Jurkat, Clone E6-1 (cell line): ENCODE measurements at regions not wholly inside any gene's neighbourhood (a gene's known extent, or its start where the extent isn't known, plus 50 kb on each side); places are given as distances from the start of the nearest gene placed in this dataset.

Experiments
- DNase-seq: peaks from one replicate; pipeline ENCODE4 v3.0.0-alpha.2; 2011; ENCODE audit warnings: low read depth, low spot score
- H3K4me3 ChIP-seq: 2 replicates; pipeline ENCODE4 v1.5.1; 2011; ENCODE audit warnings: mild to moderate bottlenecking, low read length, control low read depth, moderate library complexity

DNA sequence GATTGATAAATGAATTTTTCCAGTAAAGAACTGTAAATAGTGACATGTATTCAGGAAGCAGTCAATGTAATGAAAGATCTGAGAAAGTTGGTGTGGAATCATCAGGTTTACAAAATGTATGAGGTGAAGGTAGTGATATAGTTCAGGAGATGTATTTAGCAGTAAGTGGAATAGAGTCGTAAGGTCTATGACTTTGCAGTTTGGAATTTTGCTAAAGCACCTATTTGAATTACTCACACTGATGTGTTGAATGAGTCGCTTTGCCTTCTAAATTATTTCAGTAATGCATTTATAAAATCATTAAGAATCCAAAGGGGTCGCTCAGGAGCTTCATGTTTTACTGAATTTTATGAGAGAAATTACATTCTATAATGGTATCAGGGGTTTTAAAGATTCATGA lies 713.7 kb downstream of the DSC3 start:
- H3K4me3 ChIP-seq = no peak overlapping the region
- no peak for DNase-seq

DNA sequence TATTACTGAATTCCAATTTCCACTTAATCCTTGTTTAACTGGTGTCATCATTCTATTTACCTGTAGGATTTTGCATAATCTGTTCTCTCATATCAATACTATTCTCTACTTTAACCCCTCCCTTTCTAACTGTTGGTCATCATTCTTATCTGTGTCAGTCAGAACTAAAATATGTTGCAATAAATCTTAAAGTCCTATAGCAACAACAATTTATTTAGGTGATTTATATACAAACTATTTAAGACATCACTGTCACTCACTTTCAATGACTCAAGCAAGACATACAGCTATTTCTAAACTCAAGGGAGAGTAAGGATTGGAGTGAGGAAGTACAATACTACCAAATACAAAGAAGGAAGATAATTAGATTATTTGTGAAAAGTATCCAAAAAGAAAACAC lies 740.4 kb downstream of the DSC3 start:
- DNase-seq = no peak
- H3K4me3 ChIP-seq = no peak overlapping the region

DNA sequence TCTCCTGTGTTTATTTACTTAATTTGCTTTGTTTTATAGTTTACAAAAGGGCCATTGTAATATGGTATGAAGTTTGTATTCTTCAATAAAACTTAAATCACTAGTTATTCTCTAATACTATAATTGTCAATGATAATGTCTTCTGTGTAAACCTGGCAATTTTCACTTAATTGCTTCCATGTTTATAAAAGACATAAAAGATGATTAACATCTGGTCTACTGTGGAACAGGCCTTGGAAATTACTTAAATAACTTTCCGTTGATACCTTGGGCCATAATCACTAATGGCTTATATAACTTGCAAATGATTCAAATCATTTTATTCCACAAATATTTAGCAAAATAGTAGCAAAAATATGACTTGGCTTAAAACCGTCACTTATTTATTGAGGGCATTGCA lies 743.8 kb downstream of the DSC3 start:
- no peak for DNase-seq
- H3K4me3 ChIP-seq = no peak overlapping the region

DNA sequence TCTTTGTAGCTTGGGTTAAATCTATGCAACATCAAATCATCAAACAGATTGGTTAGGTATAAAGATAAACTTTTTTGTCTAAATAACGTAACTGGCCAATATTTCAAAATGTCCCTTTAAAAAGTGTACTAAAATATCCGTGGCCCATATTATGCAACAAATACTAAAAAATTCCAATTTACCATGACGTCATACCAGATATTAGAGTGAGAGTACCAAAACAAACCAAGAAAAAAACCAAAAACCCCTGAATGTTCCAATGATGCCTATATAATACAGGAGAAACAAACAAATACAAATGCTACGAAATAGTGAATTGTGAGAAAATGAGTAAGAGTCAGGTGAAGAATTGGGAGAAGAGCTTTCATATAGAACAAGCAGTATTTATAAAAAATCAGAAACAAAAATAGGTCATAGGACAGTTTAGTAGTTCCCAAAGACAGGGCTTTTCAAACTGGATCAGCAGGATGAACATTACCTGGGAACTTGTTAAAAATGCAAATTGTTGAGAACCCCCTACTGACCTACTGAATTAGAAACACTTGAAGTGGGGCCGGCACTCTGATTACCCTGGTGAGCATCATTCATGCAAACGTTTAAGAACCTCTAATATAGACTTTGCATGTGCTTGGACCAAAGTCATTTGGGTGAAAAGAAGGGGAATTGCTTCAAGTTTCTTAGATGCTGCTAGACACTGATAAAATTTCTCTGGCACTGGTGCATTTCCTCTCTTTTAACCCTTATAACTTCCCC lies 753.7 kb downstream of the DSC3 start:
- H3K4me3 ChIP-seq = no peak overlapping the region
- DNase-seq = no peak

DNA sequence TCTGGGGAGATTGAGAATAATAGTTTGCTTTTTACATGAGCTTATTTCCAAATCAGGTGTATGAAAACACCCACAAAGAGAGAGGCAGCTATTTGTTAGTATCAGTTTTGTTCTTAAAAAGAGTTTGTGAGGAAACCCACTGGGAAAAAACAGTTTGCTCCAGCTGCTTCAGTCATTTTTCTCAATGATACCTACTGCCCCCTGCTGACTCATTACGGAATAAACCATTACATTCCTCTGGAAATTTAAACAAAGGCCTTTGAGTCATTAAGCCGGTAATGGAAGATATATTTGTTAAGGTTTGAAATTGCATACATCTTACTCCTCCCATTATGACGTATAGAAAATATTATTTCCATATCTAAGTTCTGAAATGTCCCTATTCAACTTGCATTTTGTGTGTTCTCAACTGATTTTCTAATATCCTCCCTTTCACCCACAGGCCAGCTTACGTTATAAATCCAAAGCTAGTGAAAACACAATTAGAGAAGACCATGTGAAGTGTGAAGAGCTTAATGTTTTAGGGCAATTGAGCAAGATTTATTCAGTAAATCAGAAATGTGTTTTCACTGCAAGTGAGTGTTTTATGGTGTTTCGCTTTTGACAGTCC lies 761.6 kb downstream of the DSC3 start:
- DNase-seq = peak; percentile 25
- no peak overlapping the region for H3K4me3 ChIP-seq

DNA sequence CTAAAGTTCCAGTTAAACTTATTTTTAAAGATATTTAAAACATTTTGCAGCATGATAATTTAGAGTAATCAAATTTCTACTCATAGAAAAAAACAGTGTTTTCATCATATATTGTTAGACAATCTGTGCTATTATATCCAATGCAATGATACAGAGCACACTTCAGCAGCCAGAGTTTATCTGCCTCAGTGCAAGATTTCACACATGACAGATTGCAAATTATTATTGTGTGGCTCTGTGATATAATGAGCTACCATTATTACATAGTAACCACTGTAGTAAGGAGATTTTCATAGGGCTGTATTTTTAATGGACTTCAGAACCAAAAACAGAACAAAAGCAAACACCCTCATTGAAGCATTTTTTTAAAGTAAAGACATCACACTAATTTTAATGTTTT lies 762.4 kb downstream of the DSC3 start:
- DNase-seq = no peak

DNA sequence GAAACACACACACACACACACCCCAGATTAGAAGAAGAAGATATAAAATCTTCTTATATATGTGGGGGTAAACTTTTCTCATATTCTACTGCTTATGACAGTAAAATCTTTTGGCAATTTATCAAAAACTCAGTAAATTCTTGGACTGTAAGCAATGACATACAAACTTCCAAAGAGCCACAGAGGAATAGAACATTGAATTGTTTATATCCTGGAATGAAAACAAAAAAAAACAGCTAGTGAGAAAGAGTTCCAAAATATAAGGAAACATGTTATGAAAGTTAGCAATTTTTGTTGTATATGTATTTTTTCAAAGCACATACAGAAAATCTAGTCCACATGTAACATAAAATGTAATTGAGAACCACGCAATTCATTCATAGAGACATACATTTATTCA lies 764.9 kb downstream of the DSC3 start:
- no peak overlapping the region for H3K4me3 ChIP-seq
- DNase-seq = no peak

More for the DNA sequence above, 762.4 kb downstream of the DSC3 start:
- no peak overlapping the region for H3K4me3 ChIP-seq

DNA sequence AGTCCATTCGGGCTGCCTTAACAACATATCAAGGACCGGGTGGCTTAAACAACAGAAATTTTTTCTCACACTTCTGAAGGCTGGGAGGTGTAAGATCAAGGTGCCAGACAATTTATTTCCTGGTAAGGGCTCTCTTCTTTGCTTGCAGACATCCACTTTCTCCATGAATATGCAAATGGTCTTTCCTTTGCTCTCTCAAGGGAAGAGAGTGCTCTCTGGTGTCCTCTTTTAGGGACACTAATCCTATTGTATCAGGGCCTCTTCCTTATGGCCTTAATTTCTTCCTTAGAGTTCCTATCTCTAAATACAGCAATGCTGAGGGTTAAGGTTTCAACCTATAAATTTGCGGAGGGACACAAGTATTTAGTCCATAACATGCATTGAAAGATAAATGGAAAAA lies 770.8 kb downstream of the DSC3 start:
- no peak for DNase-seq
- H3K4me3 ChIP-seq = no peak overlapping the region

DNA sequence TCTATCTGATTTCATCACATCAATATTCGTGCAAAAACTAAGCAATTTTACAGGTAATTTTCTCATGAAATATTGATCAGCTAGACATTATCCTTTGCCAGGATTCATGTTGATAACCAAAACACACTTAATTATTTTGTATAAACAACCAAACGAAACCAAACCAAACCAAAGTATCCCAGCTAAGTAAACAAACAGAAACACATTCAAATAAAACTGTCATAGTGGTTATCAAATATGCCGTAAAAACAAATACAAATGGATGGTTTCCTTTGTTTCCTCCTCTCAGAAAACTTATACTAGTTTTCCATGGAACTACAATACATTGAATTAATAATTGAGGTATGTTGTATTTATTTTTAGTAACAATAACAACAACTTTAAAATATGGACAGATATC lies 777.4 kb downstream of the DSC3 start:
- H3K4me3 ChIP-seq = no peak overlapping the region
- DNase-seq = no peak

DNA sequence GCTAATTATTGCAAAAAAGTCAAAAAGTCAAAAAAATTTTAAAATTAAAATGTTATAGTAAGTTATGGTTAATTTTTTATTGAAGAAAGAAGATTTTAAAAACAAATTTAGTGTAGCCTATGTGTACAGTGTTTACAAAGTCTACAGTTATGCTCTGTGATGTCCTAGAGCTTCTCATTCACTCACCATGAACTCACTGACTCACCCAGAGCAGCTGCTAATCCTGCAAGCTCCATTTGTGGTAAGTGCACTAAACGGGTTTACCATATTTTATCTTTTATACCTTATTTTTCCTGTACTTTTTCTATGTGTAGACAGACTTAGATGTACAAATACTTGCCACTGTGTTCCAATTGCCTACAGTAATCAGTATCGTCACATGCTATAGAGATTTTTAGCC lies 788.2 kb downstream of the DSC3 start:
- H3K4me3 ChIP-seq = no peak overlapping the region
- no peak for DNase-seq

DNA sequence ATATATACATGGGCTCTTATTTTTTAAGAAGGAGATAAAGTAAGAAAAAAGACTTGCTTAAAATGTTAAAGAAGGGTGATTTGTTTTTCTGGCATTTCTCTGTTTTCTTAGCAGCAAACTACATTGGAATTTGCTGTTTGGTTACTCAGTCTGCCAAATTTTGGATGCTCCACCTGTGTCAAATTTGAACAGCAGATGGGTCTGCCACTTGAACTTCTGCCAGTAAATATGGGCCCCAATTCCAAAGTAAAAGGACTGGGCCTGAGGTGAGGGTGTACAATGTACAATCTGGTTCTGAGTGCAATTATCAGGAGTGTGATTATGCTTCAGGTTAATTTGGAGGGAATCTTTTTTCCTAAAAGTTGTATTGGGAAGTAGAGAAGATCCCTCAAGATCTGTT lies 794.5 kb downstream of the DSC3 start:
- no peak for DNase-seq
- no peak overlapping the region for H3K4me3 ChIP-seq

DNA sequence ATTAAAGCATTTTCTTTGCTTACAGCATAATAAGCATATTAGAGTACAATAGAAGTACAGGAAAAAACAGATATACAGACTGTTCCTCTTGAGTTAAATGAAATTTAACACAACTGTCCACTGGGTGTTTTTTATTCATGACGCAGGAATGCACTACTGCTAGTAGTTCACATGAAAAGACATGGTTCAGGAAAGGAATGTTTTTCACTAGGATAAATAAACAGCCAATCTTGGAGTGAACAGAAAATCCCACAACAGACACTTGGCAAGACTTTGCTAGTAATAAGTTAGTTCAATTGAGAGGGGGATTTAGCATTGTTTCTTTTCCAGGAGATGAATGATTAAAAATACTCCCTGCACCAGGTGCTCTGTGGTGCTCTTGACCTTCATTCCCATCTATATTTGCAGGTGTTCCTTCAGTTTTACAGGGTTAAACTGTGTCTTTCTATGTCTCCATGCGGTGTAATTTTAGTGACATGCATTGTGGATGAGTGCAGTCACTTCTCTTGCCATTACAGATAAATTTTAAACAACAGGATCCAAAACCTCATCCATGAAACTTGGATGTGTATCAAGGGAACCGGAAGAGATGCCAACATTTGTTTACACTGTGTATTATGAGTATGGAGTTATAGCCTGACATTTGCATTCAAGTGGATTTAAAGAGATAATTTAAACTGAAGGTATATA lies 796.6 kb downstream of the DSC3 start:
- DNase-seq = no peak
- H3K4me3 ChIP-seq = no peak overlapping the region

DNA sequence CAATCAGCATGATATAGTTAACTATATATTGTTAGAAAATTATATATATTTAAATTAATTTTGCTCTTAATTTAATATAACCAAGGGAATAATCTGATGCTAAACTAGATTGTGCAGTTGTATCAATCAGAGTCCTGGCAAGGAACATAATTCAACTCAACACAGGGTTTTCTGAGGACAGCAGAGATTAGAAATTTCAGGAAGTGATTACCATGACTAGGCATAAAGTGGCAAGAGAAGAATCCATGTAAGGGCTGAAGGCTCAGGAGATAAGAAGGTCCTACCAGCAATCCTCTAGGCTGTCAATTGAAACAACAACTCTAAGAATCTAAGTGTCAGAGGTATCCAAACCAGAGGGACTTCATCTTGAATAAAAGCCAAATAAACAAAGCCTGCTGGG lies 807.8 kb downstream of the DSC3 start:
- no peak overlapping the region for H3K4me3 ChIP-seq
- DNase-seq = no peak

DNA sequence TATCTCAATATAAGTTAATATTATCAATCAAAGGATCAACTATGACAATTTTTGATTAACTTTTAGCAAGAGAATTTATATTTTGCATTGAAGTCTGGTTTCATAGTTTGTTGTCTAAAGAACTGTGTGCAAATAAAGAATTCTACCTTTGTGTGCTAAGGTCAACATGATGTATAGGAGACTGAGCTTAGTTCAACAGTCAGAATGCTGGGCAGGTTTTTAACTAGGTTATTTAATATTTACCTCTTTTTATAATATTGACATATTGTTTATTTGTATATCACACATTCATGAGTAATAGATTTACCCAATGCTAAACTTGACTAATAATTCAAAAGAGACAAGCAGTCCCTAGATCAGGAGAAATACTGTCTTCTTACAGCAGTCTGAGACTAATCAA lies 831.4 kb downstream of the DSC3 start:
- no peak overlapping the region for H3K4me3 ChIP-seq
- no peak for DNase-seq

DNA sequence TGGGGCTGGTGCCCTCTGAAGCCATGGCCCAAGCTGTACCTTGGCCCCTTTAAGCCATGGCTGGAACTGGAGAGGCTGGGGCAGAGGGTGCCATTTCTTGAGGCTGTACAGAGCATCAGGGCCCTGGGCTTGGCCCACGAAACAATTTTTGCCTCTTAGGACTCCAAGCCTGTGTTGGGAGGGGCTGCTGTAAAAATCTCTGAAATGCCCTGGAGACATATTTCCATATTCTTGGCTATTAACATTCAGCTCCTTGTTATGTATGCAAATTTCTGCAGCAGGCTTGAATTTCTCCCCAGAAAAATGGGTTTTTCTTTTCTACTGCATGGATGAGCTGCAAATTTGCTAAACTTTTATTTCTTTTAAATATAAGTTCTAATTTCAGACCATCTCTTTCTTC lies 834.0 kb downstream of the DSC3 start:
- DNase-seq = no peak
- H3K4me3 ChIP-seq = no peak overlapping the region

DNA sequence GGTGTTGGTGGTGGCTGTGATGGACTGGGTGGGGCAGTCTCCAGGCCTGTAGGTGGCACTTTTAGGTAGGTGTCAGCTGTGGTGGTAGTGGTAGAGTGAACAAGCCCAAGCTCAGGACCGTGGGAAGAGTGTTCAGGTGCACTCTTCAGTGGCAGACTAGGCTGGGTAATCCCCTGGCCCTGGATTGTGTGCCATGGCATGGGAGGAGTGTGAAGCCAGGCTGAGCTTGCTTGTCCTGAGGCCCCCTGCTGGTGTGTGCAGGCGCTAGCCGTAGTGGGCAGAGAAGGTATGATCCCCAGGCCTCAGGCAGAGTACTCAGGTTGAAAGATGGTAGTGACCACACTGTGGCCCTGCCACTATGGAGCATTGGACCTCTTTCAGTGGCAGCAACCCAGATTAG lies 850.3 kb downstream of the DSC3 start:
- DNase-seq = no peak
- no peak overlapping the region for H3K4me3 ChIP-seq

DNA sequence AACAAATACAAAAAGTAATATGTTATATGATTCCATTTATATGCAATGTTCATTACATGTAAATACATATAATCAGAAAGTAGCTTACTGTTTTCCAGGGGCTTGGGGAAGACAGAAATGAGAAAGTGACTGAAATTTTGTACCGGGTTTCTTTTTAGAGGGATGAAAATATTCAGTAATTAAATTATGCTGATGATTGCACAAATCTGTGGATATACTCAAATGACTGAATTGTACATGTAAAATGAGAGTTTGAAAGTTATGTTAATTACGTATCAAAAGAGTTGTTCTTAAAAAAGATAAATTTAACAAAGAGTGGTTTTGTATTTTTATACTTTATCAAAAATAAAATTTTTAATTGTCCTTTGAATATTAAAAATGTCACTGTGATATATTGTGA lies 856.3 kb downstream of the DSC3 start:
- DNase-seq = no peak
- no peak overlapping the region for H3K4me3 ChIP-seq

DNA sequence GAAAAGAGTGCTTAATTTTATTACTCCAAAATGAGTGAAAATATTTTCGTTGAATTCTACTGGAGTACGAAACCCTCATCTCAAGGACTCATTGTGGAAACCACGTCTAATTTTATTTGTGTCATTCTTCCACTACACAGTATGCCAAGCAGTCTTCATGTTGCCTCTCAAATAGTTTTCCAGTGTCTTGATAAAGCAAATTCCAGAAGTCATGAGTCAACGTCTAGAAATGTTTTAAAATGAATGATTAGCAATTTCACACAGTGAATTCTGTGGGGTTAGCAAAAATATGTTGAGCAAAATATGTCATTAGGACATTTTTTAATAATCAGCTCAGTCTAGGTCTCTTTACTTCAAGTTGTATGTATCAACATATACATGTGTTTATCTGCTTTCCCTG lies 865.5 kb downstream of the DSC3 start:
- H3K4me3 ChIP-seq = no peak overlapping the region
- DNase-seq = no peak

DNA sequence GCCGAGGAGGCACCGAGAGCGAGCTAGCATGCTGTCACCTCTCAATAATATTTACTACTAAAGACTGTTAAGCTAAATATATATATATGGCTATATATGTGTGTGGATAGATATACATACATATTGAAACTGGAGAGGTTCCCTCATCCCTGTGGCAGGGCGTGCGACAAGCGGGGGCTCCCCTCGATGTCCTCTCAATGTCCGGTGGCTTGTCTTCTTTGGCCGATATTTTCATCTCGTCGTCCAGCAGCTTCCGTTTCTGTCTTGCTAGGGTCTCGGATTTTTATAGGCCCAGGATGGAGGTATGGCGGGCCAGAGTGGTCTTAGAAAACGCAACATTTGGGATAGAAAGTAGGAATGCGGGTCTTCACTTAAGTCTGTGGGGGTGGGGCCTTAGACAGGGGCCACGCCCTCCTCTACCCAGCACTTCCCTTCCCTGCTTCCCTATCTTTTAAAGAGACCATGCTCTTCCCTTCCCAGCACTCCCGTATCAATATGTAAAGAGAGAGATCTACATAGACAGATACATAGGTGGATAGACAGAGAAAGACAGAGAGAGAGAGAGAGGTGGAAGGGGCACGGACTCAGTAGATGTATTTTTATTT lies 866.8 kb downstream of the DSC3 start:
- H3K4me3 ChIP-seq = no peak overlapping the region
- no peak for DNase-seq

DNA sequence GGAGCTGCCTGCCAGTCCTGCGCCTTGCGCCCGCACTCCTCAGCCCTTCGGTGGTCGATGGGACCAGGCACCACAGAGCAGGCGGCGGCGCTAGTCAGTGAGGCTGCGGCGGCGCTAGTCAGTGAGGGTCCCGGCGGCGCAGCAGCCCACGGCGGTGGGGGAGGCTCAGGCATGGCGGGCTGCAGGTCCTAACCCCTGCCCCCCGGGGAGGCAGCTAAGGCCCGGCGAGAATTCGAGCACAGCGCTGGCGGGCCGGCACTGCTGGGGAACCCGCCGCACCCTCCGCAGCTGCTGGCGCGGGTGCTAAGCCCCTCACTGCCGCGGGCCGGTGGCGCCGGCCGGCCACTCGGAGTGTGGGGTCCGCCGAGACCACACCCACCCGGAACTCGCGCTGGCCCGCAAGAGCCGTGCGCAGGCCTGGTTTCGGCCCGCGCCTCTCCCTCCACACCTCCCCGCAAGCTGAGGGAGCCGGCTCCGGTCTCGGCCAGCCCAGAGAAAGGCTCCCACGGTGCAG lies 867.4 kb downstream of the DSC3 start:
- no peak overlapping the region for H3K4me3 ChIP-seq
- no peak for DNase-seq
